ENCODE measurements at regions not wholly inside any gene's neighbourhood (a gene's known extent, or its start where the extent isn't known, plus 50 kb on each side); places are given as distances from the start of the nearest gene placed in this dataset.
"Not testable (repeated sequence)": the region's sequence is repeated elsewhere in the genome, so short reads cannot be mapped to it uniquely, and the experiment has no call there.

DNA sequence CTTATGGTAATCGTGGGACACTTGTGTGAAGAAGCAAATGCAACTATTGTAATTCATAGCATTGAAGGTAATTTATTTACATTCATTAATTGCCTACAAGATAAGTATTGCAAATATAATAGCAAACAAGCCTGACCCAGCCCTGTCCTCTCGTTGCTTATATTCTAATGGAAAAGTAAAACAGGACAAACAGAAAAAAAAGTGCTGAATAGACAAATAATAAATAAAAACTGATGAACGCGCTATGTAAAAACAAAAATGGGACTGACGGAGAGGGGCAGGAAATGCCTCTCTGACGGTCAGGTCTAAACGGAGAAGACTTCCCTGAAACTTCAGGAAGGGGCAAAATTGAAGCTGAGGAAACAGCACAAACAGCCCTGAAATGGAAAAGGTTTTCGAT, 284.9 kb upstream of the FRG1 start:
- 32 to 94% (median 71%) methylated on average over 1 to 7 of the region's 8 CpGs; no CpG with 5 or more reads in 5 of the 10 experiments for WGBS, 10 experiments
- H3K4me3 ChIP-seq; H3K4me1 ChIP-seq (replicated peaks in 1 of 2); H3K27ac ChIP-seq; ATAC-seq (replicated peaks in 6 of 8); in situ Hi-C loops (cut with MboI; ENCODE audit: low pct_unique_long_range_greater_than_20kb in 2 of 9, low sequenced_read_pairs in 9 of 9, unreplicated experiment in 9 of 9): not testable (repeated sequence)

DNA sequence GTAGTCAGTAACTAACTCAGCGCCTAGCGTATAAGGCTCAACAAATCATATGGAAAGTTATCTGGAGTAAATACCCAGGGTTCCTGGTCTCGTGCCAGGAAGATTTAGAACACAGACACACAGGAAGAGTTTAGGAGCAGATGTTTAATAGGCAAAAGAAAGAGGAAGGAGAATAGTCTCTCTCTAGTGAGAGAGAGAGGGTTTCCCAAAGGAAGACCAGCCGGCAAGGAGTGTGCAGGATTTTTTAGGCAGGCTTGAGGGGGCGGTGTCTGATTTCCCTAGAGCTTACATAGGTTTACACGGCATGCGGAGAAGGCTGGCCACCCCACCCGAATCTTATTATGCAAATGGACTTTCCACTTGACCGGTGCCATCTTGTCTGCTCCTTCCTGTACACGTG, 284.0 kb upstream of the FRG1 start:
- Histone ChIP-seq H3K4me1 (replicated peaks in 1 of 2) (no peaks in the 10 kb centered on the region), H3K4me3 (no peak overlapping the region), H3K27ac (no peak overlapping the region)
- ATAC-seq (replicated peaks in 6 of 8) = no peak
- in situ Hi-C loops (cut with MboI; ENCODE audit: low pct_unique_long_range_greater_than_20kb in 2 of 9, low sequenced_read_pairs in 9 of 9, unreplicated experiment in 9 of 9) = no loop called here
- whole genome bisulfite sequencing, 10 experiments = 0 to 100% (median 84%) methylated on average over 1 to 4 of the region's 10 CpGs; no CpG with 5 or more reads in 6 of the 10 experiments

DNA sequence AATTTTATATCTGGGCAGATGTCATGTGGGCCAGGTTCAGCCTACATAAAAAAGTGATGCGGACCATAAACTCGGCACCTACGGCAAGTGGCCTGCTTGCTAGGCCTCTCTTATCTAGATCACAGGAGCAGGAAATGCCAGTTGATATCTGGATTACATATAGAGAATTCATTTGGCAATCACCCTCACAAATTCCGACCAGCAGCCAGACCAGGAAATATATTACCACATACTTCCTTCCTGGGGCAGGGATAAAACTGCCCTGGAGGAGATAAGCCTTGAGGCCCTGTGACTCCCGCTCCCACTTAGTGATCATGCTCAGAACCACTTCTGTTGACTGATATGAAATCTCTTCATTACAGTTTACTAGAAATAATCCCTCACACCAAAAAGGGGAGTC, 282.4 kb upstream of the FRG1 start:
- H3K4me1 ChIP-seq (replicated peaks in 1 of 2); ATAC-seq (replicated peaks in 6 of 8); H3K4me3 ChIP-seq; in situ Hi-C loops (cut with MboI; ENCODE audit: low pct_unique_long_range_greater_than_20kb in 2 of 9, low sequenced_read_pairs in 9 of 9, unreplicated experiment in 9 of 9); H3K27ac ChIP-seq: not testable (repeated sequence)
- 86 to 100% methylated on average over 1 of the region's 5 CpGs; no CpG with 5 or more reads in 8 of the 10 experiments for WGBS, 10 experiments

DNA sequence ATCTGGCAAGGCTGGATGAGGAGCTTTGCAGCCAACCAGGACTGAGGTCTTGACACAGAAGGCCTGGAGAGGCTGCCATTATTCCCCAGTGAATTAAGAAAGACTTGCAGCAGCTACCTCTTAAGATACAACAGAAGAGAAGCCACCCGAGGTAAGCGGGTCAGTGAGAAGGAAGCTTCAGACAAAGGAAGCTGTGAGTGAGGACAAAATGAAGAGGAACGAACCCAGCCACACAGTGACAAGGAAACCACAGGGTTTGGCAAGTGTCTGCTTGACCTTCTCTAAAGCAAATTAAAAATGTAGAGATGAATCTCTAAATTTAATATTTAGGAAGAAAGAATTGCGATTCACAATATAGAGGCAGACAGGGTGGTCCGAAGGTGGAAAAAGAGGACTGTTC, 281.8 kb upstream of the FRG1 start:
- H3K4me3 ChIP-seq; ATAC-seq (replicated peaks in 6 of 8); H3K4me1 ChIP-seq (replicated peaks in 1 of 2); H3K27ac ChIP-seq; in situ Hi-C loops (cut with MboI; ENCODE audit: low pct_unique_long_range_greater_than_20kb in 2 of 9, low sequenced_read_pairs in 9 of 9, unreplicated experiment in 9 of 9): not testable (repeated sequence)
- no CpG with 5 or more reads among the region's 5 CpGs for WGBS, 10 experiments

DNA sequence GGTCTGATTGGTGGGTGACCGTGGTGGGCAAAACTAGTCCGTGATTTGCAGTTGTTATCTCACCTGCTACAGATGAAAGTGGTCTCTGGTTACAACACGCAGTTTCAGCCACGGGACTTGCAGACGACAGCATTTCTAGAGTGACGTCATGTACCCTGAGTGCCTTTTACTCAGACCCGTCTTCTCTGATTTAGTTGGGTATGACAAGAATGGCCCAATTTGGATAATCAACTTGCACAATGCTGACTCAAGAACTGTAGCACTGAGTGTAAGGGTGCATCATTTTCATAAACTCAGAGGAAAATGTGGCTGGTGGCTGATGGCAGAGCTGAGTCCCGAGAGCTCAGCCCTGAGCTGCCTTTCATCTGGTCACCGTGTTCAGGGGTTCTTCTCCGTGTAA, 281.4 kb upstream of the FRG1 start:
- Histone ChIP-seq H3K4me1 (replicated peaks in 1 of 2) (no peaks in the 10 kb centered on the region), H3K4me3 (no peak overlapping the region), H3K27ac (no peak overlapping the region)
- peak in 1 of 8 experiments; percentile 36 for ATAC-seq (replicated peaks in 6 of 8)
- in situ Hi-C loops (cut with MboI; ENCODE audit: low pct_unique_long_range_greater_than_20kb in 2 of 9, low sequenced_read_pairs in 9 of 9, unreplicated experiment in 9 of 9) = no loop called here
- WGBS, 10 experiments = 0 to 100% (median 80%) methylated on average over 1 to 4 of the region's 10 CpGs; no CpG with 5 or more reads in 5 of the 10 experiments

DNA sequence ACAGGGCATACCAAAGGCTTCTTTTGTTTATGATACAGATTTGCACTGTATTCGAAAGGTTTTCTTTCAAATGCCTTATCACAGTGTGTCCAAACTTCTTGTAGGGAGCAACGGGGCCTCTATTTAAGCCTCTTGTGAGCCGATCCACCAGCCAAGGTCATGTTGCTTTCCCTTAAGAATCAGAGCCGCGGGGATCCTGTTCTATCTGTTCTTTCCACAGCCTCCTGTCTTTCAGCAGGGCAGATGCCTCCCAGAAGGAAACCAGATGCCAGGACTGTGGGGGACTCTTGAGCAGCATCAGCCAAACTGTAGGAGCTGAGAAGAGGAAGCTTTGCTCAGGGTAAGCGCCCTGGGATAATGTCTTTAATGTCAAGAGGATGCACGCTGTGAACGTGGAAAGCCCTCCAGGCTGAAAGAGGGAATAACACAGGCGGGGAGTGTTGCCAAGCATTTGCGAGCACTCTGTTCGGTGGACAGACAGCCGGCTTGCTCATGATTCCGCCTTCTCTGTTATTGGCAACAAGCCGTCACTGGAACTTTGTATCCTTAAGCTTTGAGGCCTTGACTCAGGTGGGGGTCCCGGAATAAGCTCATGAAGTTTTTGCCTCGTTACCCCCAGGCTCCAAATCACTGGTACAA, 279.8 kb upstream of the FRG1 start:
- Histone ChIP-seq H3K4me1 (replicated peaks in 1 of 2) (no peaks in the 10 kb centered on the region), H3K4me3 (no peak overlapping the region), H3K27ac (no peak overlapping the region)
- in situ Hi-C loops (cut with MboI; ENCODE audit: low pct_unique_long_range_greater_than_20kb in 2 of 9, low sequenced_read_pairs in 9 of 9, unreplicated experiment in 9 of 9) = no loop called here
- WGBS, 10 experiments = 4 to 83% (median 67%) methylated on average over 1 to 11 of the region's 16 CpGs; no CpG with 5 or more reads in 3 of the 10 experiments
- ATAC-seq (replicated peaks in 6 of 8) = peak in 1 of 8 experiments; percentile 43

DNA sequence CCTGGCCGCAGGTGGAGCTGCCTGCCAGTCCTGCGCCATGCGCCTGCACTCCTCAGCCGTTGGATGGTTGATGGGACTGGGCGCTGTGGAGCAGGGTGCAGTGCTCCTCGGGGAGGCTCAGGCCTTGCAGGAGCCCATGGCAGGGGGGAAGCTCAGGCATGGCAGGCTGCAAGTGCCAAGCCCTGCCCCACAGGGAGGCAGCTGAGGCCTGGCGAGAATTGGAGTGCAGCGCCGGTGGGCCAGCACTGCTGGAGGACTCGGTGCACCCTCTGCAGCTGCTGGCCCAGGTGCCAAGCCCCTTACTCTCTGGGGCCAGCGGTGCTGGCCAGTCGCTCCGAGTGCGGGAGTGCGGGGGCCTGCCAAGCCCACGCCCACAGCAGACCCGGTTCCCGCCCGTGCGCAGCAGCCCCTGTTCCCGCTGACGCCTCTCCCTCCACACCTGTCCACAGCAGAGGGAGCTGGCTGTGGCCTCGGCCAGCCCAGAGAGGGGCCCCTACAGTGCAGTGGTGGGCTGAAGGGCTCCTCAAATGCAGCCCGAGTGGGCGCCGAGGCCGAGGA, 275.9 kb upstream of the FRG1 start:
- in situ Hi-C loops (cut with MboI; ENCODE audit: low pct_unique_long_range_greater_than_20kb in 2 of 9, low sequenced_read_pairs in 9 of 9, unreplicated experiment in 9 of 9) = no loop called here
- H3K4me1 ChIP-seq (replicated peaks in 1 of 2) = no peaks in the 10 kb centered on the region
- WGBS, 10 experiments = 0 to 100% (median 73%) methylated on average over 1 to 16 of the region's 27 CpGs; no CpG with 5 or more reads in 4 of the 10 experiments
- no peak overlapping the region for H3K27ac ChIP-seq
- ATAC-seq (replicated peaks in 6 of 8) = no peak
- no peak overlapping the region for H3K4me3 ChIP-seq

DNA sequence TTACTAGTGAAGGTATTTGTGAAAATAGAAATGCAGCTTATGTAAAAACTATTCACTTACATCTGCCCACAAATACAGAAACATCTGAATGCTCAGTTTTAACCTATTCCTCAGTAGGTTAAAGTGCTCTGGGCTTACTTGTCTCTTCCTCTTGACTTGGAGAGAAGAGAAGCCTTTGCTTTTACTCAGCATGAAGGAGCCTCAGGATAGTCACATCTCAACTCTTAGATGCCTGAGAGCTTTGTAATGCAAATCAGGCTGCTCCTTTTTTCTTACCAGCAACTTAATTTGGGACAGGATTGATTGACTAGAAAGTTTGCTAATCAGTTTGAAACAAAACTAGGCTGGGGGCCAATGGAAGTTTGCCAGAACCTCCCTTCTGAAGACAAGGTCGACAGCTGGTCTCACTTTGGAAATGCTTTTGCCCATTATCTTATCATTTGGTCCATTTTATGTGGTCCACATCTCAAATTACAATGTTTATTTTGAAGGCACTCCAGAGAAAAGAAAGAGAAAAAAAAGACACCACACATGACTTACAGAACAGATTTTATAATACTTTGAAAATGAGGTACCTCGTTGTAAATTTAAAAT, 274.9 kb upstream of the FRG1 start:
- ATAC-seq (replicated peaks in 6 of 8); H3K27ac ChIP-seq; H3K4me3 ChIP-seq; H3K4me1 ChIP-seq (replicated peaks in 1 of 2); in situ Hi-C loops (cut with MboI; ENCODE audit: low pct_unique_long_range_greater_than_20kb in 2 of 9, low sequenced_read_pairs in 9 of 9, unreplicated experiment in 9 of 9): not testable (repeated sequence)
- WGBS, 10 experiments = 20% methylated on average over 1 of the region's 2 CpGs; no CpG with 5 or more reads in 9 of the 10 experiments

DNA sequence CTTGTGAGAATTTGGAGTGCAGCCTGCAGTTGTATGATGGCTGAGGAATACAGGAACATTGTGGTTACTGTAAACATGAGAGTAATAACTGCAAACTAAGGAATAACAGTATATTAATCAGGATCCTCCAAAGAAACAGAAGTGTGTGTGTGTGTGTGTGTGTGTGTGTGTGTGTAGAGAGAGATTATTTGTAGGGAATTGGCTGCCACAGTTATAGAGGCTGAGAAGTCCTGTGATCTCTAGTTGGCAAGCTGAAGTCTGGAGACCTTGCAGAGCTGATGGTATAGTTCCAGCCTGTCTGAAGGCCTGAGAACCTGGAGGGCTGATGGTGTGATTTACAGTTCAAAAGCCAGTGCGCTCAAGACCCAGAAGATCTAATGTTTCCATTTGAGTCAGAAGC, 273.3 kb upstream of the FRG1 start:
- H3K27ac ChIP-seq; H3K4me3 ChIP-seq; in situ Hi-C loops (cut with MboI; ENCODE audit: low pct_unique_long_range_greater_than_20kb in 2 of 9, low sequenced_read_pairs in 9 of 9, unreplicated experiment in 9 of 9); H3K4me1 ChIP-seq (replicated peaks in 1 of 2); ATAC-seq (replicated peaks in 6 of 8): not testable (repeated sequence)
- WGBS, 10 experiments = no CpG with 5 or more reads among the region's 1 CpG

DNA sequence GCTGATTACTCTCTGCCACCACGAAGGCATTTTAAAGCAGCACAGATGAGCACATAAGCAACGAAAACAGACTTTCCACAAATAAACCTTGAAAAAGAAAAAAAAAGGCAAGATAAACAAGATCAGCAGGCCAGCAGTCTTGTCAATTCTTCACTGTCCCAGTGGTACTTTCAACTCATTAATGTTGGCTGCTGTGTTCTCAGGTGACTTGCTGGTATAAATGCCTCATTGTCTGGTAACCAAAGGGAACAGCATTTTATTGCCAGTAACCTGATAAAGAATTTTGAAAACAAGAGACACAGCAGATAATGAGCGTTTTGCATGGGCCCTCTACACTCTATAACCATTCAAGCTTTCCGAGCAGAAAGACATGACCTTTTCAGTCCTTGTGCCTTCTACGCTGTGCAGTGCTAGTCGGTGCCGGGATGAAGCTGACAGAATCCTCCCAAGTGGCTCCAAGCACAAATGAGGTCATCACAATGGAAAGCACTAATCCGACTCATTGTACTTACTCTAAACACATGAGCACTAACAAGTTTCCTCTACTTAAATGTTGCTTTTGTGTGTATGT, 242.9 kb upstream of the FRG1 start:
- H3K4me3 ChIP-seq; H3K4me1 ChIP-seq (replicated peaks in 1 of 2); in situ Hi-C loops (cut with MboI; ENCODE audit: low pct_unique_long_range_greater_than_20kb in 2 of 9, low sequenced_read_pairs in 9 of 9, unreplicated experiment in 9 of 9); H3K27ac ChIP-seq: not testable (repeated sequence)
- no CpG with 5 or more reads among the region's 8 CpGs for whole genome bisulfite sequencing, 10 experiments
- peak in 5 of 8 experiments; percentile 55 to 100 (median 99) for ATAC-seq (replicated peaks in 6 of 8)

DNA sequence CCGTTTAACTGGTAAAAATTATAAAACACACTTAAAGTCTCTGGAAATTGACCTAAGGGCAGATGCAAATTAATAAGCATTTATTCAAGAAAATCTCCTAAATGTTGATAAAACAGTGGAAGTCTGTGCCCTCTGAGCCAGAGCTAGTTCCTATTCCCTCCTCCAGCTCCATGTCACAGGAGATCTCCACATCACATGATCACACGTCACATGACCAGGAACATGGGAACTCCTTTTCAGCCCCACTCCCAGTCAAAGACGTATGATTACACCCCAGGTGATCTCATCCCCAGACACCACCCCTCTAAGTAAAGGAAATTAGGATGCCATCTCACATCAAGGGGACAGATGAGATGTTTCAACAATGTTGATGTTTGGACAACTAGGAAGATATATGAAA, 237.7 kb upstream of the FRG1 start:
- H3K27ac ChIP-seq; ATAC-seq (replicated peaks in 6 of 8); in situ Hi-C loops (cut with MboI; ENCODE audit: low pct_unique_long_range_greater_than_20kb in 2 of 9, low sequenced_read_pairs in 9 of 9, unreplicated experiment in 9 of 9); H3K4me3 ChIP-seq; H3K4me1 ChIP-seq (replicated peaks in 1 of 2): not testable (repeated sequence)
- WGBS, 10 experiments = 100% methylated on average over 1 of the region's 3 CpGs; no CpG with 5 or more reads in 9 of the 10 experiments

DNA sequence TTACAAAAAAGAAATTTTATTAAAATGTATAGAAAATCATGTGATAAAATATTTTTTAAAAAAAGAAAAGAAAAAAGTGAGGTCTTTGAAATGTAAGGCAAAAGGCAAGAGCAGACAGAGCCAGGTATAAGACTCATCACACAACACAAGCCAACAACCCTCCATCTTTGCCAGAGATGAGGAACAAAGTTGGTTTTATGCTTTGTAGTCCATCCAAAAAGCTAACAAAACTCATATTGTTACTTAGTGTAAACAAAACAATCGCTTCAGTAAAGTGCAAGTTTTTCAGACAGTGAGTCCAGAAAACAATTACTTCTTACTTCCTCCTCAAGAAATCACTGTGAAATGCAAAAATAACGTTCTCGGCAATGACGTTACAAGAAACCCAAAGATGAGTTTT, 233.9 kb upstream of the FRG1 start:
- WGBS, 10 experiments = 0 to 100% (median 35%) methylated on average over 1 to 4 of the region's 4 CpGs; no CpG with 5 or more reads in 2 of the 10 experiments
- H3K4me3 ChIP-seq; H3K4me1 ChIP-seq (replicated peaks in 1 of 2); in situ Hi-C loops (cut with MboI; ENCODE audit: low pct_unique_long_range_greater_than_20kb in 2 of 9, low sequenced_read_pairs in 9 of 9, unreplicated experiment in 9 of 9); ATAC-seq (replicated peaks in 6 of 8); H3K27ac ChIP-seq: not testable (repeated sequence)

DNA sequence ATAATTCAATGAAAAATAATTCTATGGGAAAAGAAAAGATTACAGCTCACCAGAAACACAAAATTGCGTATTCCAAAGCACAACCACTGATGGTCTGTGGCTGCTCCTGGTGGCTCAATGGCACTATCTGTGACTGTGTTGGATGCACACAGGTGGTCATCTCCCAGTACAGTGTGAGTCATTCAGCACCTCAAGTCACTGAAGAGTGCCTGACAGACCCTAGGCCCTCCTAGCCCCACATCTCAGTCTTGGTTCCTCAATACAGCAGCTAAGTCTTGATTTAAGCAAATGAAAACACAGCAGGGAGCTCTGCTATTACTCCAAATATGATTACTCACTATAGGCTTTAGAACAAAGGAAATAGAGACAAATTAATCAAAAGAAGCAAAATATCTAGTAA, 233.4 kb upstream of the FRG1 start:
- H3K4me1 ChIP-seq (replicated peaks in 1 of 2); in situ Hi-C loops (cut with MboI; ENCODE audit: low pct_unique_long_range_greater_than_20kb in 2 of 9, low sequenced_read_pairs in 9 of 9, unreplicated experiment in 9 of 9); H3K27ac ChIP-seq; ATAC-seq (replicated peaks in 6 of 8); H3K4me3 ChIP-seq: not testable (repeated sequence)
- 0 to 86% (median 73%) methylated on average over 1 of the region's 1 CpG; no CpG with 5 or more reads in 6 of the 10 experiments for WGBS, 10 experiments

All from motor neuron (in vitro differentiated cells).